ENCODE measurements at regions not wholly inside any gene's neighbourhood (a gene's known extent, or its start where the extent isn't known, plus 50 kb on each side); places are given as distances from the start of the nearest gene placed in this dataset.
"Not testable (repeated sequence)": the region's sequence is repeated elsewhere in the genome, so short reads cannot be mapped to it uniquely, and the experiment has no call there.

- H3K27ac Mint-ChIP-seq; H3K27me3 Mint-ChIP-seq (ENCODE audit: insufficient read depth); H3K4me3 Mint-ChIP-seq; H3K4me1 Mint-ChIP-seq (ENCODE audit: low read depth); DNase-seq (ENCODE audit: low spot score); H3K36me3 Mint-ChIP-seq (ENCODE audit: low read depth); intact Hi-C loops (cut with micrococcal nuclease): not testable (repeated sequence)
- H3K9me3 Mint-ChIP-seq: peaks cover 13% of the 10 kb centered on the region
These were observed 78.8 kb upstream of the SFSWAP start for GRCh38 chr12:131631889-131632651.

- H3K27ac Mint-ChIP-seq; H3K4me1 Mint-ChIP-seq (ENCODE audit: low read depth); H3K36me3 Mint-ChIP-seq (ENCODE audit: low read depth); H3K4me3 Mint-ChIP-seq; intact Hi-C loops (cut with micrococcal nuclease); DNase-seq (ENCODE audit: low spot score); H3K27me3 Mint-ChIP-seq (ENCODE audit: insufficient read depth): not testable (repeated sequence)
- peaks cover 12% of the 10 kb centered on the region for H3K9me3 Mint-ChIP-seq
These were observed 78.3 kb upstream of the SFSWAP start for GRCh38 chr12:131632652-131633023.

GRCh38 chr12:131633610-131634009 is 77.3 kb upstream of the SFSWAP start:
- H3K4me1 Mint-ChIP-seq (ENCODE audit: low read depth); H3K36me3 Mint-ChIP-seq (ENCODE audit: low read depth); H3K9me3 Mint-ChIP-seq; H3K27ac Mint-ChIP-seq; H3K27me3 Mint-ChIP-seq (ENCODE audit: insufficient read depth); DNase-seq (ENCODE audit: low spot score); H3K4me3 Mint-ChIP-seq; intact Hi-C loops (cut with micrococcal nuclease): not testable (repeated sequence)

DNA sequence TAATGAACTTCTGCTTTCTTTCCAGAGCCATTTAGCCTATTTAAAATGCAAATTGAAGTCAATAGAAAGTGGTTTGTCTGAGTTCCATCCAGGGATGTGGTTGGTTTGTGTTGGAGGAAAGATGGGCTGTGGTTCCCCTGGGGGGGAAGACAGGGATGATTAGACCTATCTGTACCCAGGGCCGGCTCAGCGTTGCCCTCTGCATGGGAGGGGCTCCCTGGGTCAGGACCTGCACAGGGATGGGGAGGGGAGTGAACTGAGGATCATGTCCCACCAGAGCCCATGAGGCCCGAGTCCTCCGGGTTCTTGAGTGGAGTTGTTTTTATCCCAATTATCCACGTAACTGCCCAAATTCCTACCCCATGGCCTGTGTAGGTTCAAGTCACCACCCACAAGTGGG is 76.9 kb upstream of the SFSWAP start:
- Mint-ChIP-seq H3K9me3 (peaks cover 10% of the 10 kb centered on the region), H3K27me3 (ENCODE audit: insufficient read depth) (peaks cover 9% of the 10 kb centered on the region), H3K27ac (no peak overlapping the region), H3K4me1 (ENCODE audit: low read depth) (no peaks in the 10 kb centered on the region), H3K36me3 (ENCODE audit: low read depth) (peaks cover 3% of the 10 kb centered on the region), H3K4me3 (no peak overlapping the region)
- intact Hi-C loops (cut with micrococcal nuclease): no loop called here
- no peak for DNase-seq (ENCODE audit: low spot score)

- H3K4me3 Mint-ChIP-seq; H3K27me3 Mint-ChIP-seq (ENCODE audit: insufficient read depth); intact Hi-C loops (cut with micrococcal nuclease); H3K4me1 Mint-ChIP-seq (ENCODE audit: low read depth); H3K36me3 Mint-ChIP-seq (ENCODE audit: low read depth); H3K27ac Mint-ChIP-seq; H3K9me3 Mint-ChIP-seq; DNase-seq (ENCODE audit: low spot score): not testable (repeated sequence)
These were observed 75.9 kb upstream of the SFSWAP start for GRCh38 chr12:131635012-131635411.

GRCh38 chr12:131635491-131636122 is 75.3 kb upstream of the SFSWAP start:
- intact Hi-C loops (cut with micrococcal nuclease): no loop called here
- H3K36me3 Mint-ChIP-seq (ENCODE audit: low read depth): no peaks in the 10 kb centered on the region
- no peaks in the 10 kb centered on the region for H3K4me1 Mint-ChIP-seq (ENCODE audit: low read depth)
- H3K27me3 Mint-ChIP-seq (ENCODE audit: insufficient read depth): peaks cover 2% of the 10 kb centered on the region
- H3K4me3 Mint-ChIP-seq: no peak overlapping the region
- no peak for DNase-seq (ENCODE audit: low spot score)
- no peaks in the 10 kb centered on the region for H3K9me3 Mint-ChIP-seq
- no peak overlapping the region for H3K27ac Mint-ChIP-seq

GRCh38 chr12:131636266-131636665 is 74.6 kb upstream of the SFSWAP start:
- no peak for DNase-seq (ENCODE audit: low spot score)
- Mint-ChIP-seq H3K27ac (no peak overlapping the region), H3K9me3 (no peaks in the 10 kb centered on the region), H3K4me1 (ENCODE audit: low read depth) (no peaks in the 10 kb centered on the region), H3K4me3 (no peak overlapping the region), H3K27me3 (ENCODE audit: insufficient read depth) (peaks cover 2% of the 10 kb centered on the region), H3K36me3 (ENCODE audit: low read depth) (no peaks in the 10 kb centered on the region)
- intact Hi-C loops (cut with micrococcal nuclease): no loop called here

DNA sequence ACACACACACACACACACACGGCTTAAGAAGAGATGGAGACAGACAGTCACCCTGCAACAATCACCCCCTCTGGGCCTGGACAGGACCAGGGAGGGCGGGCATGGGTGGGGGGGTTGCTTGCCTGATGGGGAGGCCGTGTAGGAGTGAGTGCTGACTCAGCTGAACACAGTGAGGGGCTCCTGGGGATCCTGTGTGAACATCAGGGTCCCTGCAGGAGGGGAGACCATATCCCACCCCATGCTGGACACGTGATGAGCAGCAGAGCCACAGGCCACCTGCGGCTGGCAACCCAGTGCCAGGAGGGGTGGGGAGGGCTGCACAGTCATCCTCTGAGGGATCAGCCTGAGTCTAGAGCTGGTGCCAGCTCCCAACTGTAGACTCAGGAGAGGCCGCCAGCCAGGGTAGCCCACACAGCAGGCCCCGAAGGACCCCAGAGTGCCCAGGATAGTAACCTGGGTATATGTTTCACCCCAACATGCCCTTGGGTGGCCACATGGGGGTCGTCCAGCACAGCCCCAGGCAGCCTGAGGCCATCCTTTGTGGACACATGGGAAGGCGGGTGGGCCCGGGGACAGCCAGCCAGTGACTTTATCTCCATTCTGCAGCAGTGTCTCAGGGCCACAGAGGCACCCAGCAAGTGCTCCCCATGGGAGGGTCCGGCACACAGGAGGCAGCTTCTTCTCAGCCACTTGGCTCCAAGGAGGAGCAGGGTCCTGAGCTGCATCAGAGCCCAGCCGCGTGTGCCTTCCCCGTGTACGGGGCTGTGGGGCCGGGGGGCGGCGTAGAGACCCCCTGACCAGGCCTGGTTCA is 73.7 kb upstream of the SFSWAP start:
- H3K27ac Mint-ChIP-seq: no peak overlapping the region
- DNase-seq (ENCODE audit: low spot score): no peak
- no peaks in the 10 kb centered on the region for H3K4me1 Mint-ChIP-seq (ENCODE audit: low read depth)
- no peaks in the 10 kb centered on the region for H3K9me3 Mint-ChIP-seq
- no peak overlapping the region for H3K4me3 Mint-ChIP-seq
- H3K27me3 Mint-ChIP-seq (ENCODE audit: insufficient read depth): peaks cover 2% of the 10 kb centered on the region
- H3K36me3 Mint-ChIP-seq (ENCODE audit: low read depth): no peaks in the 10 kb centered on the region
- intact Hi-C loops (cut with micrococcal nuclease): no loop called here

DNA sequence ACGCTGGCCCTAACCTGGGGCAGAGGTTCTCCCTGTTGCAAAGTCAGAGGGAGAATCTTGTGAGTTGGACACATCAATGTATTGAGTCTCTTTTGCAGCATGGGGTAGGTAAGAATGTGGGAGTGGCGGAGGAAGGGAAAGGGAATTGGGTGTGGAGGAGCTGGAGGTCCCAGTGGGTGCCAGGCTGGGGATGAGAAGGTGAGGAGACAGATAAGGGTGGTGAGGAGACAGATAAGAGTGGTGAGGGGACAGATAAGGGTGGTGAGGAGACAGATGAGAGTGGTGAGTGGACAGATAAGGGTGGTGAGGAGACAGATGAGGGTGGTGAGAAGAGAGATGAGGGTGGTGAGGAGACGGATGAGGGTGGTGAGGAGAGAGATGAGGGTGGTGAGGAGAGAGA is 72.9 kb upstream of the SFSWAP start:
- intact Hi-C loops (cut with micrococcal nuclease): no loop called here
- Mint-ChIP-seq H3K27ac (no peak overlapping the region), H3K4me3 (no peak overlapping the region), H3K4me1 (ENCODE audit: low read depth) (no peaks in the 10 kb centered on the region), H3K36me3 (ENCODE audit: low read depth) (no peaks in the 10 kb centered on the region), H3K9me3 (no peaks in the 10 kb centered on the region), H3K27me3 (ENCODE audit: insufficient read depth) (peaks cover 2% of the 10 kb centered on the region)
- DNase-seq (ENCODE audit: low spot score): no peak

DNA sequence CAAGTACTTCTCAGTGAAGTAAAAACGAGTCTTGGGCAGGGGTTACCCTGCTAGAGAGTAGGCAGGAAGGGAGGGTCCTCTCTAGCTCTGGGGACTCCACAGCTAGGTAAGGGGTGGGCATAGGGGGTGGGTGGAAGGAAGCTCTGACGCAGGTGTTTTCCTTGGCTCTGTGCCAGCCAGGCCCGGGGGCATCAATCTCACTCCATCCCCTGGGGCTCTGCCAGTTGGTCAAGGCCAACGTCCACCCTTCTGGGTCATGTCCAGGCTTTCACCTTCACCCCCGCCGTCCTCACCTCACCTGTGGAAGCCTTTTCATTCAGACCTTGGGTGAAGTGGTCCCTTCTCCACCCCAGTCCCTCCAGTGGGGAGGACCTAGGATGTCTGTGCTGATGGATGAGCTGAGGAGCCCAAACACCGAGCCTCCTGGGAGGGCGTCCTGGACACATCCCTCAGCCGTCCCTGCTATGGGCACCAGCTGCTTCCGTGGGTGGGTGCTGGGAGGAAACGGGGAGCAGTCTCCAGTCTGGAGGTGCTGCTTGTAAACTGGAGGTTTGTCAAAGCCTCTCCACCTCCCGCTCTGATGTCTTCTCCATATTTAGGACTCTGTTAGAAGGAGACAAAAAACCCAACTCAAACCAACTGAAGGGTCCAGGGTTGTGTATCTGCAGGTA is 71.5 kb upstream of the SFSWAP start:
- Mint-ChIP-seq H3K36me3 (ENCODE audit: low read depth) (no peaks in the 10 kb centered on the region), H3K27ac (no peak overlapping the region), H3K4me3 (no peak overlapping the region), H3K9me3 (no peaks in the 10 kb centered on the region), H3K4me1 (ENCODE audit: low read depth) (no peaks in the 10 kb centered on the region), H3K27me3 (ENCODE audit: insufficient read depth) (peaks cover 2% of the 10 kb centered on the region)
- no peak for DNase-seq (ENCODE audit: low spot score)
- intact Hi-C loops (cut with micrococcal nuclease): no loop called here

DNA sequence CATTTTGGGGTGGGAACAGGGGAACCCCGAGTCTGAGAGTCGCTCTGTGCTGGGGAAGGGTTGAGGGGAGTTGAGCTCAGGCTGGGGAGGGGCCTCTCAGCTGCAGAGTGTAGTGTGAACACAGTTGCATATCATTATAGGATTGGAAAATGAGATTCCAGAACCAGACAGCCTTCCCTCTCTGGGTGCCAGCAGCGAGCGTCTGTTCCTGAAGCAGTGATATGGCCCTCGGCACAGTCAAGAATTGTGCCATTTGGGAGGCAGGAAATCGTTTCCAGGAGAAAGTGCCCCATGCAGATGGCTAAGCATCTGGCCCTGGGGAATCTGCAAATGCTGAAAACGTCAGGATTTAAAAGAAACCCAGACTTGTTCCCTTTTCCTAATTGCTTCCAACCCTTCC is 70.4 kb upstream of the SFSWAP start:
- Mint-ChIP-seq H3K36me3 (ENCODE audit: low read depth) (no peaks in the 10 kb centered on the region), H3K27me3 (ENCODE audit: insufficient read depth) (peaks cover 2% of the 10 kb centered on the region), H3K9me3 (no peaks in the 10 kb centered on the region), H3K4me3 (no peak overlapping the region), H3K27ac (no peak overlapping the region), H3K4me1 (ENCODE audit: low read depth) (no peaks in the 10 kb centered on the region)
- intact Hi-C loops (cut with micrococcal nuclease): no loop called here
- no peak for DNase-seq (ENCODE audit: low spot score)

- Mint-ChIP-seq H3K4me1 (ENCODE audit: low read depth) (no peaks in the 10 kb centered on the region), H3K27me3 (ENCODE audit: insufficient read depth) (peaks cover 2% of the 10 kb centered on the region), H3K4me3 (no peak overlapping the region), H3K36me3 (ENCODE audit: low read depth) (no peaks in the 10 kb centered on the region), H3K27ac (no peak overlapping the region), H3K9me3 (no peaks in the 10 kb centered on the region)
- DNase-seq (ENCODE audit: low spot score): no peak
- intact Hi-C loops (cut with micrococcal nuclease): no loop called here
These were observed 69.6 kb upstream of the SFSWAP start for GRCh38 chr12:131641315-131641714.

- Mint-ChIP-seq H3K4me1 (ENCODE audit: low read depth) (no peaks in the 10 kb centered on the region), H3K36me3 (ENCODE audit: low read depth) (no peaks in the 10 kb centered on the region), H3K27me3 (ENCODE audit: insufficient read depth) (peaks cover 2% of the 10 kb centered on the region), H3K27ac (no peak overlapping the region), H3K9me3 (no peaks in the 10 kb centered on the region), H3K4me3 (no peak overlapping the region)
- intact Hi-C loops (cut with micrococcal nuclease): no loop called here
- no peak for DNase-seq (ENCODE audit: low spot score)
These were observed 68.8 kb upstream of the SFSWAP start for GRCh38 chr12:131642101-131642540.

All from activated T-helper 1 cell treated with anti-CD3 and anti-CD28 coated beads, Interleukin-12 subunit alpha, Interleukin-12 subunit beta, Interleukin-2, Interleukin-4 antibody, amounts not matched to agents 30 ng/mL and 10 ng/mL and 1 ng/mL, durations not matched to agents 14 hours and 24 hours and 36 hours (primary cell).